Stomach (tissue), 8 donors: ENCODE measurements at regions not wholly inside any gene's neighbourhood (a gene's known extent, or its start where the extent isn't known, plus 50 kb on each side); places are given as distances from the start of the nearest gene placed in this dataset.

Experiments
- DNase-seq, 2 donors: peaks; one replicate each; pipeline versions ENCODE4 v3.0.0 to v3.0.0-alpha.2; 2013 to 2019
- H3K27ac ChIP-seq, 5 donors: fragments of 200-600 bp in 4 of 5; sonication (generic) in 4 of 5; one replicate each; pipeline ENCODE4 v1.5.1; 2013 to 2019; ENCODE audit warnings: mild to moderate bottlenecking in 1 of 5, moderate library complexity in 1 of 5
- H3K27me3 ChIP-seq, 3 donors: fragments of 200-600 bp; sonication (generic); one replicate each; pipeline ENCODE4 v1.5.1; 2017 to 2019; ENCODE audit warnings: mixed run types in 1 of 3
- H3K36me3 ChIP-seq, 4 donors: fragments of 200-600 bp; sonication (generic); 1 replicate in 3 of 4; 2 replicates in 1 of 4; pipeline ENCODE4 v1.5.1; 2016 to 2019
- H3K4me1 ChIP-seq, 4 donors: fragments of 200-600 bp; sonication (generic); one replicate each; pipeline ENCODE4 v1.5.1; 2016 to 2019
- H3K4me3 ChIP-seq, 4 donors: fragments of 200-600 bp; sonication (generic) in 3 of 4; one replicate each; pipeline ENCODE4 v1.5.1; 2016 to 2019; ENCODE audit warnings: mild to moderate bottlenecking in 1 of 4
- H3K9me3 ChIP-seq, 4 donors: fragments of 200-600 bp; sonication (generic); one replicate each; pipeline ENCODE4 v1.5.1; 2016 to 2019
- CTCF ChIP-seq, 7 experiments: fragments of 450-650 bp in 4 of 7; fragments of 200-600 bp in 3 of 7; sonication (generic) in 3 of 7; IDR thresholded peaks; one replicate each; pipeline ENCODE4 v1.5.1; 2016 to 2019; ENCODE audit warnings: antibody characterized with exemption in 7 of 7, control low read depth in 2 of 7, mild to moderate bottlenecking in 1 of 7
- EP300 ChIP-seq: sonication (generic); formaldehyde crosslinking; IDR thresholded peaks from one replicate; pipeline ENCODE4 v1.6.1; 2017; ENCODE audit warnings: antibody characterized with exemption
- POLR2A ChIP-seq, 4 donors: fragments of 450-650 bp; IDR thresholded peaks; one replicate each; pipeline ENCODE4 v1.6.1; 2016; ENCODE audit warnings: antibody characterized with exemption in 4 of 4, control low read depth in 2 of 4, mild to moderate bottlenecking in 1 of 4, moderate library complexity in 1 of 4
- POLR2AphosphoS5 ChIP-seq, 3 donors: sonication (generic); formaldehyde crosslinking; IDR thresholded peaks; one replicate each; pipeline ENCODE4 v1.6.1; 2016; ENCODE audit warnings: antibody characterized with exemption in 3 of 3
- WGBS, 5 donors: extraction: QIAGEN DNeasy Blood & Tissue Kit in 3 of 5; methylation state at CpG; one replicate each; pipeline versions ENCODE4 v1.1.5 to v1.1.7; 2013 to 2018; 5-methylcytosine and 5-hydroxymethylcytosine counted together
- intact Hi-C: fragments of 100-400 bp; cut with DNase I; formaldehyde crosslinking; loops from one replicate; pipeline ENCODE4 v1.15.1; 2023; ENCODE audit warnings: low total_unique reads
- donor health status: healthy with polysubstance abuse.
- donor health status: Bipolar disorder and iron deficiency.
- donor health status: healthy.

GRCh38 chr7:3128857-3129490, 85.3 kb upstream of the CARD11 start:
- no peaks in the 10 kb centered on the region for H3K36me3 ChIP-seq
- no peaks in the 10 kb centered on the region for H3K27me3 ChIP-seq
- intact Hi-C loops, result no loop called here
- 72 to 86% (median 79%) methylated on average over 11 of the region's 11 CpGs for WGBS, 5 donors
- H3K9me3 ChIP-seq, result no peaks in the 10 kb centered on the region
- DNase-seq, result no peak
- TF ChIP-seq POLR2AphosphoS5 (IDR thresholded peaks at IDR 0.05) (no peak), EP300 (no peak), CTCF (IDR thresholded peaks at IDR 0.05) (no peak), POLR2A (IDR thresholded peaks at IDR 0.05) (no peak)
- no peaks in the 10 kb centered on the region for H3K4me1 ChIP-seq
- no peak overlapping the region for H3K27ac ChIP-seq
- no peak overlapping the region for H3K4me3 ChIP-seq

- Histone ChIP-seq H3K36me3 (no peaks in the 10 kb centered on the region), H3K27me3 (peaks cover 0 to 15% (median 0%) of the 10 kb centered on the region in 3 donors), H3K9me3 (peaks cover 0 to 8% (median 0%) of the 10 kb centered on the region in 4 donors), H3K4me3 (no peak overlapping the region), H3K27ac (no peak overlapping the region), H3K4me1 (no peaks in the 10 kb centered on the region)
- no peak for TF ChIP-seq POLR2A (IDR thresholded peaks at IDR 0.05)
- no peak for TF ChIP-seq CTCF (IDR thresholded peaks at IDR 0.05)
- no peak for TF ChIP-seq POLR2AphosphoS5 (IDR thresholded peaks at IDR 0.05)
- no peak for TF ChIP-seq EP300
- 62 to 80% (median 75%) methylated on average over 8 of the region's 8 CpGs for WGBS, 5 donors
- no peak for DNase-seq
- intact Hi-C loops, result no loop called here
These were observed 90.2 kb upstream of the CARD11 start for GRCh38 chr7:3133811-3134385.

GRCh38 chr7:3134745-3135144, 91.1 kb upstream of the CARD11 start:
- Histone ChIP-seq H3K36me3 (no peaks in the 10 kb centered on the region), H3K27me3 (peaks cover 0 to 17% (median 0%) of the 10 kb centered on the region in 3 donors), H3K27ac (no peak overlapping the region), H3K9me3 (peaks cover 0 to 8% (median 0%) of the 10 kb centered on the region in 4 donors), H3K4me3 (no peak overlapping the region), H3K4me1 (no peaks in the 10 kb centered on the region)
- TF ChIP-seq POLR2A (IDR thresholded peaks at IDR 0.05) (no peak), POLR2AphosphoS5 (IDR thresholded peaks at IDR 0.05) (no peak)
- intact Hi-C loops, result no loop called here
- DNase-seq, result no peak
- WGBS, 5 donors, result 74 to 87% (median 82%) methylated on average over 6 of the region's 6 CpGs

GRCh38 chr7:3135626-3136025, 92.0 kb upstream of the CARD11 start:
- Histone ChIP-seq H3K4me1 (no peaks in the 10 kb centered on the region), H3K9me3 (peaks cover 0 to 8% (median 0%) of the 10 kb centered on the region in 4 donors), H3K27me3 (peaks cover 0 to 19% (median 0%) of the 10 kb centered on the region in 3 donors), H3K36me3 (no peaks in the 10 kb centered on the region), H3K27ac (no peak overlapping the region), H3K4me3 (no peak overlapping the region)
- TF ChIP-seq POLR2AphosphoS5 (IDR thresholded peaks at IDR 0.05), result no peak
- no peak for TF ChIP-seq CTCF (IDR thresholded peaks at IDR 0.05)
- no peak for TF ChIP-seq POLR2A (IDR thresholded peaks at IDR 0.05)
- no peak for TF ChIP-seq EP300
- DNase-seq, result no peak
- intact Hi-C loops, result no loop called here
- WGBS, 5 donors, result 39 to 57% (median 52%) methylated on average over 6 of the region's 6 CpGs

- no peak for DNase-seq
- no peak overlapping the region for H3K27ac ChIP-seq
- no peaks in the 10 kb centered on the region for H3K36me3 ChIP-seq
- TF ChIP-seq EP300, result no peak
- no peak for TF ChIP-seq POLR2A (IDR thresholded peaks at IDR 0.05)
- TF ChIP-seq POLR2AphosphoS5 (IDR thresholded peaks at IDR 0.05), result no peak
- TF ChIP-seq CTCF (IDR thresholded peaks at IDR 0.05), result no peak
- intact Hi-C loops, result no loop called here
- H3K27me3 ChIP-seq, result peaks cover 0 to 26% (median 0%) of the 10 kb centered on the region in 3 donors
- no peaks in the 10 kb centered on the region for H3K4me1 ChIP-seq
- peaks cover 0 to 8% (median 0%) of the 10 kb centered on the region in 4 donors for H3K9me3 ChIP-seq
- no peak overlapping the region for H3K4me3 ChIP-seq
- 88 to 94% (median 93%) methylated on average over 6 of the region's 6 CpGs for WGBS, 5 donors
These were observed 94.5 kb upstream of the CARD11 start for GRCh38 chr7:3138206-3138605.
